ENCODE measurements at regions not wholly inside any gene's neighbourhood (a gene's known extent, or its start where the extent isn't known, plus 50 kb on each side); places are given as distances from the start of the nearest gene placed in this dataset.

DNA sequence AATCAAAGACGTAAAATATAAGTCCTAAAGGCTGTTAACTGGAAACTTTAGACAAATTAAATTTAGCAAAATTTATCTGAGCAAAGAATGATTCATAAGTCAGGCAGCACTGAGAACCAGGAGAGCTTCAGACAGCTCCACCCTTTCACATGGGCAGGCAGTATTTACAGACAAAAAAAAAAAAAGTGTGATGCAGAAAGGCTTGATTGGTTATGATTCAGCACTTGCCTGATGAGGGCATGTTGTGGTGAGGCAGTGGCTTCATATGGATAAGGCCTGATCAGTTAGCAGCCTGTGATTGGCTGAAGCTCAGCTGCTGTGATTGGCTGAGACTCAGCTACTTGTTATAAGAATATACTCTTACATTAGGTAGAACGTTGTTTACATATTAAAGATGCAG lies 495.4 kb upstream of the POM121L12 start:
- no peak for DNase-seq
- intact Hi-C loops (cut with DNase I) = no loop called here
- no peaks in the 10 kb centered on the region for H3K36me3 ChIP-seq
- no peak overlapping the region for H3K27ac ChIP-seq
- WGBS (ENCODE audit: insufficient coverage, low coverage, low lambda C conversion rate, missing lambda C conversion rate) = 29% methylated on average over 2 of the region's 2 CpGs
- no peak overlapping the region for H3K4me3 ChIP-seq
- H3K9me3 ChIP-seq = no peaks in the 10 kb centered on the region
- H3K27me3 ChIP-seq = no peaks in the 10 kb centered on the region
- no peak for TF ChIP-seq CTCF (IDR thresholded peaks at IDR 0.05)
- no peak for TF ChIP-seq POLR2A (IDR thresholded peaks at IDR 0.05)
- no peaks in the 10 kb centered on the region for H3K4me1 ChIP-seq
- ATAC-seq = no peak

DNA sequence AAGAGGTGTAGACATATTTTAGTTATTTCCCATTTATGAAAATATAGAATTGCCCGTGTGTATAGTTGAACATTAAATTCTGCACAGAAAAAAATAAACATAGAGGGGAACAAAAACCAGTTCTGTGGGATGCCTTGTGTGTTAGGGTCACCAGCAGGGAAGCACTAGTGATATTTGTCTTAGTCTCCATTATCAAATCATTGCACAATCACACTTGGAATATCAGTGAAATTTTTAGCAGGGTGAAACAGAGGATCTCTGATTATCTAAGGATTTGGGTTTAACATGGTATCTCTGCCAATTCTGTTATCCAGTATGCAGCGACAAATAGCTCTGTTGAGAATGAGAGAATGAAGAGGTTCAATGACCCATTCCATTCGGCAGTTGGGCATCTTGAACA lies 496.0 kb upstream of the POM121L12 start:
- H3K36me3 ChIP-seq = no peaks in the 10 kb centered on the region
- ATAC-seq = no peak
- H3K4me1 ChIP-seq = no peaks in the 10 kb centered on the region
- H3K9me3 ChIP-seq = no peaks in the 10 kb centered on the region
- no peaks in the 10 kb centered on the region for H3K27me3 ChIP-seq
- intact Hi-C loops (cut with DNase I) = no loop called here
- no peak for DNase-seq
- H3K4me3 ChIP-seq = no peak overlapping the region
- 55% methylated on average over 3 of the region's 3 CpGs for WGBS (ENCODE audit: insufficient coverage, low coverage, low lambda C conversion rate, missing lambda C conversion rate)
- TF ChIP-seq POLR2A (IDR thresholded peaks at IDR 0.05) (no peak), CTCF (IDR thresholded peaks at IDR 0.05) (no peak)
- H3K27ac ChIP-seq = no peak overlapping the region

GRCh38 chr7:52537051-52537450 lies 498.4 kb upstream of the POM121L12 start:
- no peaks in the 10 kb centered on the region for H3K27me3 ChIP-seq
- no peaks in the 10 kb centered on the region for H3K36me3 ChIP-seq
- intact Hi-C loops (cut with DNase I) = no loop called here
- ATAC-seq = no peak
- H3K9me3 ChIP-seq = no peaks in the 10 kb centered on the region
- no peak overlapping the region for H3K4me3 ChIP-seq
- DNase-seq = no peak
- TF ChIP-seq POLR2A (IDR thresholded peaks at IDR 0.05) (no peak), CTCF (IDR thresholded peaks at IDR 0.05) (no peak)
- 40% methylated on average over 4 of the region's 4 CpGs for WGBS (ENCODE audit: insufficient coverage, low coverage, low lambda C conversion rate, missing lambda C conversion rate)
- no peak overlapping the region for H3K27ac ChIP-seq
- no peaks in the 10 kb centered on the region for H3K4me1 ChIP-seq

- 62% methylated on average over 3 of the region's 3 CpGs for whole genome bisulfite sequencing (ENCODE audit: insufficient coverage, low coverage, low lambda C conversion rate, missing lambda C conversion rate)
- Histone ChIP-seq H3K9me3 (no peaks in the 10 kb centered on the region), H3K27me3 (no peaks in the 10 kb centered on the region), H3K27ac (no peak overlapping the region), H3K36me3 (no peaks in the 10 kb centered on the region), H3K4me3 (no peak overlapping the region), H3K4me1 (no peaks in the 10 kb centered on the region)
- no peak for DNase-seq
- ATAC-seq = no peak
- TF ChIP-seq CTCF (IDR thresholded peaks at IDR 0.05) = no peak
- no peak for TF ChIP-seq POLR2A (IDR thresholded peaks at IDR 0.05)
- intact Hi-C loops (cut with DNase I) = no loop called here
Measured at GRCh38 chr7:52525772-52526341, 509.6 kb upstream of the POM121L12 start.

DNA sequence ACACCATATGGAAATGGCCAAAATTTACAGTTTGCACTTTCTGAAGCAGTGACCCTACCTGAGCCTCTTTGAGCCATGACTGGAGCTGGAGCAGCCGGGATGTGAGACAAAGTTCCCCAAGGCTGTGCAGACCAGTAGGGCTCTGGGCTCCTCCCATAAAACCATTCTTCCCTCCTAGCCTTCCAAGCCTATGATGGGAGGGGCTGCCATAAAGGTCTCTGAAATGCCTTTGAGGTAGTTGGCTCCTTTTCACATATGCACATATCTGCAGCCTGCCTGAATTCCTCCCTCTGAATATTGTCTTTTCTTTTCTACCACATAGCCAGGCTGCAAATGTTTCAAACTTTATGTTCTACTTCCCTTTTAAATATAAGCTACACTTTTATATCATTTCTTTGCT lies 516.6 kb upstream of the POM121L12 start:
- 100% methylated on average over 1 of the region's 1 CpG for WGBS (ENCODE audit: insufficient coverage, low coverage, low lambda C conversion rate, missing lambda C conversion rate)

More for the DNA sequence above, 516.6 kb upstream of the POM121L12 start:
- intact Hi-C loops (cut with DNase I) = no loop called here
- Histone ChIP-seq H3K27ac (no peak overlapping the region), H3K36me3 (no peaks in the 10 kb centered on the region), H3K9me3 (no peaks in the 10 kb centered on the region), H3K4me3 (no peak overlapping the region), H3K4me1 (no peaks in the 10 kb centered on the region), H3K27me3 (no peaks in the 10 kb centered on the region)
- TF ChIP-seq CTCF (IDR thresholded peaks at IDR 0.05) = no peak
- no peak for TF ChIP-seq POLR2A (IDR thresholded peaks at IDR 0.05)
- DNase-seq (no peak), ATAC-seq (no peak)

All from right lobe of liver (tissue), 6 donors.